BJ (cell line): ENCODE measurements at regions not wholly inside any gene's neighbourhood (a gene's known extent, or its start where the extent isn't known, plus 50 kb on each side); places are given as distances from the start of the nearest gene placed in this dataset.
"Not testable (repeated sequence)": the region's sequence is repeated elsewhere in the genome, so short reads cannot be mapped to it uniquely, and the experiment has no call there.

Source experiments
- CTCF ChIA-PET: fragments of 350-600 bp; formaldehyde crosslinking; extraction: SDS; loops from one replicate; lab custom pipeline; 2021; ENCODE audit warnings: antibody characterized with exemption, inconsistent platforms; lab: Yijun Ruan, JAX
- POLR2A ChIA-PET: fragments of 300-600 bp; sonication (Branson Sonifier 250); formaldehyde crosslinking; extraction: SDS; loops from one replicate; lab custom pipeline; 2021; ENCODE audit warnings: antibody characterized with exemption; lab: Charles Lee
- DNase-seq: peaks from one replicate; pipeline ENCODE4 v3.0.0-alpha.2; 2011; ENCODE audit warnings: low read depth
- H3K27me3 ChIP-seq: 2 replicates; pipeline ENCODE4 v1.6.0; 2011; ENCODE audit warnings: low read length; ENCODE audit not compliant: control insufficient read depth, insufficient read depth
- H3K36me3 ChIP-seq: 2 replicates; pipeline ENCODE4 v1.5.1; 2011; ENCODE audit warnings: low read length; ENCODE audit not compliant: control insufficient read depth, insufficient read depth
- H3K4me3 ChIP-seq: 2 replicates; pipeline ENCODE4 v1.5.1; 2011; ENCODE audit warnings: low read depth, mild to moderate bottlenecking, control low read depth, low read length
- CTCF ChIP-seq: IDR thresholded peaks from 2 replicates; pipeline ENCODE4 v1.5.1; 2011; ENCODE audit warnings: low read depth, mild to moderate bottlenecking, control low read depth, inconsistent platforms, low read length, moderate library complexity; ENCODE audit not compliant: insufficient read depth

GRCh38 chr13:81117416-81117815 is 776.5 kb upstream of the SPRY2 start:
- ChIA-PET POLR2A (no interaction called here), CTCF (no interaction called here)
- no peak for DNase-seq
- TF ChIP-seq CTCF: no peak
- Histone ChIP-seq H3K4me3 (no peak overlapping the region), H3K27me3 (no peaks in the 10 kb centered on the region), H3K36me3 (no peaks in the 10 kb centered on the region)

GRCh38 chr13:81116461-81117282 is 775.7 kb upstream of the SPRY2 start:
- DNase-seq: no peak
- Histone ChIP-seq H3K4me3 (no peak overlapping the region), H3K36me3 (no peaks in the 10 kb centered on the region), H3K27me3 (no peaks in the 10 kb centered on the region)
- ChIA-PET POLR2A (no interaction called here), CTCF (no interaction called here)
- no peak for TF ChIP-seq CTCF

- no peak for DNase-seq
- CTCF ChIA-PET: no interaction called here
- Histone ChIP-seq H3K4me3 (no peak overlapping the region), H3K27me3 (no peaks in the 10 kb centered on the region), H3K36me3 (no peaks in the 10 kb centered on the region)
- TF ChIP-seq CTCF: no peak
- POLR2A ChIA-PET: no interaction called here
Measured at GRCh38 chr13:81109026-81109425, 768.1 kb upstream of the SPRY2 start.

- Histone ChIP-seq H3K36me3 (no peaks in the 10 kb centered on the region), H3K4me3 (no peak overlapping the region), H3K27me3 (no peaks in the 10 kb centered on the region)
- ChIA-PET POLR2A (no interaction called here), CTCF (no interaction called here)
- DNase-seq: no peak
- no peak for TF ChIP-seq CTCF
Measured at GRCh38 chr13:81106348-81106747, 765.4 kb upstream of the SPRY2 start.

GRCh38 chr13:81104035-81104715 is 763.2 kb upstream of the SPRY2 start:
- ChIA-PET CTCF (no interaction called here), POLR2A (no interaction called here)
- Histone ChIP-seq H3K27me3 (no peaks in the 10 kb centered on the region), H3K36me3 (no peaks in the 10 kb centered on the region), H3K4me3 (no peak overlapping the region)
- no peak for TF ChIP-seq CTCF
- DNase-seq: no peak

- H3K36me3 ChIP-seq, POLR2A ChIA-PET, DNase-seq, CTCF ChIA-PET, H3K27me3 ChIP-seq, H3K4me3 ChIP-seq: not testable (repeated sequence)
Measured at GRCh38 chr13:81102066-81102465, 761.1 kb upstream of the SPRY2 start.
